ENCODE measurements at regions not wholly inside any gene's neighbourhood (a gene's known extent, or its start where the extent isn't known, plus 50 kb on each side); places are given as distances from the start of the nearest gene placed in this dataset.

DNA sequence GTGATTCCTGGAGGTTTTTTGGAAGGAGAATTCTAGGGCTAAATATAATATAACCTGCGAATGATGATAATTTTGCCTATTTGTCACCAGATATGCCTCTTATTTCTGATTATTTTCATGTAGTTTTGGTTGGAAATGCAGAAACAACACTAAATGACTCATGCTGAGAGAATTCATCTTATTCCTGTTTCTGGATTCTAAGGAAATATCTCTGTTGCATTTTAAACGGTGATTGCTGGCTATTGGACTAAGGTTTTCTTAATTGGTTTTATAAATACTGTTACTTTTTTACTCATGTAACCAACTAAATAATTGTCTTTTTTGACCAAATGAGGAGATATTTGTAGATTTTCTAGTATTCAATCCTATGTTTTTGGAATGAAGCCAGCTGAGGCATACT, 204.9 kb upstream of the NPSR1 start:
- H3K4me2 ChIP-seq (replicated peaks; ENCODE audit: extremely low read depth, low read length, poor library complexity, severe bottlenecking) = no peak overlapping the region
- Mint-ChIP-seq H3K36me3 (no peaks in the 10 kb centered on the region), H3K27ac (no peak overlapping the region)

GRCh38 chr7:34454381-34454780, 203.6 kb upstream of the NPSR1 start:
- H3K9me3 ChIP-seq (replicated peaks in 1 of 2; ENCODE audit: control insufficient read depth in 1 of 2, insufficient read depth in 1 of 2, low read length in 2 of 2) = peaks cover 12 to 13% of the 10 kb centered on the region in 2 donors
- WGBS (ENCODE audit: insufficient coverage) = no CpG with 5 or more reads among the region's 4 CpGs

More for the DNA sequence above, 204.9 kb upstream of the NPSR1 start:
- peaks cover 0 to 24% (median 8%) of the 10 kb centered on the region in 7 donors for H3K9me3 Mint-ChIP-seq
- Histone ChIP-seq H3K9me3 (replicated peaks in 1 of 2; ENCODE audit: control insufficient read depth in 1 of 2, insufficient read depth in 1 of 2, low read length in 2 of 2) (peaks cover 12 to 13% of the 10 kb centered on the region in 2 donors), H3K4me3 (replicated peaks in 1 of 3; ENCODE audit: low read depth in 2 of 3, low read length in 3 of 3) (no peak overlapping the region), H3K9ac (ENCODE audit: insufficient read depth, low read length, poor library complexity, severe bottlenecking) (no peak overlapping the region), H3K36me3 (replicated peaks in 1 of 2; ENCODE audit: control insufficient read depth in 1 of 2, insufficient read depth in 2 of 2, low read length in 2 of 2) (no peaks in the 10 kb centered on the region), H3K27me3 (ENCODE audit: control insufficient read depth in 2 of 2, insufficient read depth in 2 of 2, low read length in 2 of 2) (no peaks in the 10 kb centered on the region), H3K4me1 (ENCODE audit: control insufficient read depth in 1 of 2, insufficient read depth in 2 of 2, low read length in 2 of 2) (no peaks in the 10 kb centered on the region), H4K20me1 (ENCODE audit: insufficient read depth, low read length) (no peaks in the 10 kb centered on the region), H3K27ac (ENCODE audit: low read depth in 1 of 2, low read length in 2 of 2) (no peak overlapping the region), H3K79me2 (ENCODE audit: insufficient read depth, low read length) (no peaks in the 10 kb centered on the region), H2AFZ (ENCODE audit: insufficient read depth, low read depth, low read length, poor library complexity, severe bottlenecking) (no peak overlapping the region)
- no peaks in the 10 kb centered on the region for H3K4me1 Mint-ChIP-seq
- H3K27me3 Mint-ChIP-seq (ENCODE audit: low read depth in 3 of 3) = peaks cover 0 to 3% (median 0%) of the 10 kb centered on the region in 3 donors
- TF ChIP-seq CTCF (IDR thresholded peaks at IDR 0.05) = no peak
- intact Hi-C loops (cut with micrococcal nuclease) = no loop called here
- no CpG with 5 or more reads among the region's 2 CpGs for WGBS (ENCODE audit: insufficient coverage)
- DNase-seq = no peak
- no peak overlapping the region for H3K4me3 Mint-ChIP-seq

More at GRCh38 chr7:34454381-34454780, 203.6 kb upstream of the NPSR1 start:
- H3K79me2 ChIP-seq (ENCODE audit: insufficient read depth, low read length) = no peaks in the 10 kb centered on the region
- H3K4me2 ChIP-seq (replicated peaks; ENCODE audit: extremely low read depth, low read length, poor library complexity, severe bottlenecking) = no peak overlapping the region
- H3K9ac ChIP-seq (ENCODE audit: insufficient read depth, low read length, poor library complexity, severe bottlenecking) = no peak overlapping the region
- Mint-ChIP-seq H3K27me3 (ENCODE audit: low read depth in 3 of 3) (peaks cover 0 to 3% (median 0%) of the 10 kb centered on the region in 3 donors), H3K4me1 (no peaks in the 10 kb centered on the region), H3K4me3 (no peak overlapping the region), H3K9me3 (peaks cover 0 to 24% (median 8%) of the 10 kb centered on the region in 7 donors), H3K36me3 (no peaks in the 10 kb centered on the region), H3K27ac (no peak overlapping the region)
- no peak overlapping the region for H3K4me3 ChIP-seq (replicated peaks in 1 of 3; ENCODE audit: low read depth in 2 of 3, low read length in 3 of 3)
- intact Hi-C loops (cut with micrococcal nuclease) = no loop called here
- H4K20me1 ChIP-seq (ENCODE audit: insufficient read depth, low read length) = no peaks in the 10 kb centered on the region
- TF ChIP-seq CTCF (IDR thresholded peaks at IDR 0.05) = no peak
- no peak for DNase-seq
- H3K27ac ChIP-seq (ENCODE audit: low read depth in 1 of 2, low read length in 2 of 2) = no peak overlapping the region
- no peaks in the 10 kb centered on the region for H3K36me3 ChIP-seq (replicated peaks in 1 of 2; ENCODE audit: control insufficient read depth in 1 of 2, insufficient read depth in 2 of 2, low read length in 2 of 2)
- H2AFZ ChIP-seq (ENCODE audit: insufficient read depth, low read depth, low read length, poor library complexity, severe bottlenecking) = no peak overlapping the region
- no peaks in the 10 kb centered on the region for H3K4me1 ChIP-seq (ENCODE audit: control insufficient read depth in 1 of 2, insufficient read depth in 2 of 2, low read length in 2 of 2)
- no peaks in the 10 kb centered on the region for H3K27me3 ChIP-seq (ENCODE audit: control insufficient read depth in 2 of 2, insufficient read depth in 2 of 2, low read length in 2 of 2)
